BLaER1 (cell line): ENCODE measurements at regions not wholly inside any gene's neighbourhood (a gene's known extent, or its start where the extent isn't known, plus 50 kb on each side); places are given as distances from the start of the nearest gene placed in this dataset.
"Not testable (repeated sequence)": the region's sequence is repeated elsewhere in the genome, so short reads cannot be mapped to it uniquely, and the experiment has no call there.

ENCODE experiments used
- H3K27ac ChIP-seq: shearing (Covaris generic); formaldehyde crosslinking; 2 replicates; pipeline ENCODE4 v1.8.1; 2022
- H3K27me3 ChIP-seq: shearing (Covaris generic); formaldehyde crosslinking; 2 replicates; pipeline ENCODE4 v1.8.1; 2022
- H3K36me3 ChIP-seq: shearing (Covaris generic); formaldehyde crosslinking; 2 replicates; pipeline ENCODE4 v1.8.1; 2022
- H3K4me1 ChIP-seq: shearing (Covaris generic); formaldehyde crosslinking; 2 replicates; pipeline ENCODE4 v1.8.1; 2022
- H3K4me2 ChIP-seq: shearing (Covaris generic); formaldehyde crosslinking; 2 replicates; pipeline ENCODE4 v1.8.1; 2022
- H3K4me3 ChIP-seq: shearing (Covaris generic); formaldehyde crosslinking; 2 replicates; pipeline ENCODE4 v1.8.1; 2022
- H3K9ac ChIP-seq: shearing (Covaris generic); formaldehyde crosslinking; 2 replicates; pipeline ENCODE4 v1.8.1; 2022
- H3K9me3 ChIP-seq: shearing (Covaris generic); formaldehyde crosslinking; 2 replicates; pipeline ENCODE4 v1.8.1; 2022
- H4K20me1 ChIP-seq: shearing (Covaris generic); formaldehyde crosslinking; 2 replicates; pipeline ENCODE4 v1.8.1; 2022
- Cebpa-rat ChIP-seq: shearing (Covaris generic); IDR thresholded peaks from 2 replicates; pipeline ENCODE4 v1.8.1; 2022

GRCh38 chr12:61554268-61555008, 705.8 kb upstream of the USP15 start:
- H3K27me3 ChIP-seq: no peaks in the 10 kb centered on the region
- H3K36me3 ChIP-seq: no peaks in the 10 kb centered on the region
- no peak overlapping the region for H3K27ac ChIP-seq
- no peak for TF ChIP-seq Cebpa-rat
- no peak overlapping the region for H3K9ac ChIP-seq
- H3K9me3 ChIP-seq: no peaks in the 10 kb centered on the region
- no peaks in the 10 kb centered on the region for H3K4me1 ChIP-seq
- H3K4me3 ChIP-seq: no peak overlapping the region
- H4K20me1 ChIP-seq: no peaks in the 10 kb centered on the region
- H3K4me2 ChIP-seq: no peak overlapping the region

- Histone ChIP-seq H3K9me3 (no peaks in the 10 kb centered on the region), H4K20me1 (no peaks in the 10 kb centered on the region), H3K9ac (no peak overlapping the region), H3K27me3 (no peaks in the 10 kb centered on the region), H3K27ac (no peak overlapping the region), H3K4me2 (no peak overlapping the region), H3K4me3 (no peak overlapping the region), H3K4me1 (no peaks in the 10 kb centered on the region), H3K36me3 (no peaks in the 10 kb centered on the region)
- TF ChIP-seq Cebpa-rat: no peak
Observed at GRCh38 chr12:61563665-61564450, 696.3 kb upstream of the USP15 start.

GRCh38 chr12:61564466-61564865, 695.7 kb upstream of the USP15 start:
- no peaks in the 10 kb centered on the region for H4K20me1 ChIP-seq
- H3K27me3 ChIP-seq: no peaks in the 10 kb centered on the region
- H3K4me3 ChIP-seq: no peak overlapping the region
- H3K4me2 ChIP-seq: no peak overlapping the region
- H3K36me3 ChIP-seq: no peaks in the 10 kb centered on the region
- no peak overlapping the region for H3K27ac ChIP-seq
- TF ChIP-seq Cebpa-rat: no peak
- H3K4me1 ChIP-seq: no peaks in the 10 kb centered on the region
- no peaks in the 10 kb centered on the region for H3K9me3 ChIP-seq
- no peak overlapping the region for H3K9ac ChIP-seq

- no peak for TF ChIP-seq Cebpa-rat
- Histone ChIP-seq H3K4me2 (no peak overlapping the region), H3K4me3 (no peak overlapping the region), H4K20me1 (no peaks in the 10 kb centered on the region), H3K9ac (no peak overlapping the region), H3K36me3 (no peaks in the 10 kb centered on the region), H3K27me3 (no peaks in the 10 kb centered on the region), H3K27ac (no peak overlapping the region), H3K4me1 (no peaks in the 10 kb centered on the region), H3K9me3 (no peaks in the 10 kb centered on the region)
Observed at GRCh38 chr12:61566183-61566582, 694.0 kb upstream of the USP15 start.

GRCh38 chr12:61574339-61574738, 685.9 kb upstream of the USP15 start:
- no peak for TF ChIP-seq Cebpa-rat
- H3K9me3 ChIP-seq: no peaks in the 10 kb centered on the region

GRCh38 chr12:61584943-61585342, 675.3 kb upstream of the USP15 start:
- Histone ChIP-seq H4K20me1 (no peaks in the 10 kb centered on the region), H3K9me3 (peaks cover 11% of the 10 kb centered on the region), H3K4me1 (no peaks in the 10 kb centered on the region), H3K27me3 (no peaks in the 10 kb centered on the region), H3K9ac (no peak overlapping the region), H3K36me3 (no peaks in the 10 kb centered on the region), H3K4me2 (no peak overlapping the region), H3K27ac (no peak overlapping the region), H3K4me3 (no peak overlapping the region)
- TF ChIP-seq Cebpa-rat: no peak

More at GRCh38 chr12:61574339-61574738, 685.9 kb upstream of the USP15 start:
- H3K9ac ChIP-seq: no peak overlapping the region
- H3K4me2 ChIP-seq: no peak overlapping the region
- H3K4me3 ChIP-seq: no peak overlapping the region
- no peaks in the 10 kb centered on the region for H3K4me1 ChIP-seq
- H3K36me3 ChIP-seq: no peaks in the 10 kb centered on the region
- no peaks in the 10 kb centered on the region for H4K20me1 ChIP-seq
- no peaks in the 10 kb centered on the region for H3K27me3 ChIP-seq
- no peak overlapping the region for H3K27ac ChIP-seq

GRCh38 chr12:61590864-61591263, 669.3 kb upstream of the USP15 start:
- H3K4me2 ChIP-seq, H3K4me3 ChIP-seq, H3K27ac ChIP-seq, H3K9ac ChIP-seq, H3K4me1 ChIP-seq, H3K27me3 ChIP-seq, H3K36me3 ChIP-seq, H4K20me1 ChIP-seq: not testable (repeated sequence)
- peaks cover 41% of the 10 kb centered on the region for H3K9me3 ChIP-seq

- no peak for TF ChIP-seq Cebpa-rat
- H3K36me3 ChIP-seq: no peaks in the 10 kb centered on the region
- no peak overlapping the region for H3K9ac ChIP-seq
- H3K4me1 ChIP-seq: 0 out of 2 replicates have a peak, but pooled peaks cover 4% of the 10 kb centered on the region
- no peaks in the 10 kb centered on the region for H3K27me3 ChIP-seq
- no peak overlapping the region for H3K4me3 ChIP-seq
- peaks cover 5% of the 10 kb centered on the region; the same call in 1 of the 2 replicates for H3K9me3 ChIP-seq
- H3K4me2 ChIP-seq: no peak overlapping the region
- H4K20me1 ChIP-seq: no peaks in the 10 kb centered on the region
- no peak overlapping the region for H3K27ac ChIP-seq
Observed at GRCh38 chr12:61610143-61610542, 650.1 kb upstream of the USP15 start.

GRCh38 chr12:61629702-61630101, 630.5 kb upstream of the USP15 start:
- Histone ChIP-seq H4K20me1 (no peaks in the 10 kb centered on the region), H3K36me3 (no peaks in the 10 kb centered on the region), H3K4me3 (no peak overlapping the region), H3K4me1 (no peaks in the 10 kb centered on the region), H3K4me2 (no peak overlapping the region), H3K9ac (no peak overlapping the region), H3K27ac (no peak overlapping the region), H3K9me3 (no peaks in the 10 kb centered on the region), H3K27me3 (no peaks in the 10 kb centered on the region)
- TF ChIP-seq Cebpa-rat: no peak

- H3K9ac ChIP-seq: no peak overlapping the region
- H3K4me3 ChIP-seq: no peak overlapping the region
- H3K4me2 ChIP-seq: no peak overlapping the region
- H3K27ac ChIP-seq: no peak overlapping the region
- no peaks in the 10 kb centered on the region for H3K27me3 ChIP-seq
- H3K9me3 ChIP-seq: no peaks in the 10 kb centered on the region
- TF ChIP-seq Cebpa-rat: no peak
- no peaks in the 10 kb centered on the region for H3K4me1 ChIP-seq
- no peaks in the 10 kb centered on the region for H3K36me3 ChIP-seq
- no peaks in the 10 kb centered on the region for H4K20me1 ChIP-seq
Observed at GRCh38 chr12:61646639-61647038, 613.6 kb upstream of the USP15 start.
